NOMO-1 treated with dmso at 0.1 percent for 144 hours (cell line): ENCODE measurements at regions not wholly inside any gene's neighbourhood (a gene's known extent, or its start where the extent isn't known, plus 50 kb on each side); places are given as distances from the start of the nearest gene placed in this dataset.
"Not testable (repeated sequence)": the region's sequence is repeated elsewhere in the genome, so short reads cannot be mapped to it uniquely, and the experiment has no call there.

ENCODE experiments used
- DNase-seq: peaks from one replicate; lab custom pipeline; 2025; ENCODE audit not compliant: unreplicated experiment; lab: John Stamatoyannopoulos, UW

- no peak for DNase-seq
Measured at GRCh38 chr1:45258059-45258650, 51.8 kb upstream of the ZSWIM5 start.

- peak; percentile 17 for DNase-seq
Measured at GRCh38 chr1:45259053-45259452, 52.6 kb upstream of the ZSWIM5 start.

- DNase-seq: no peak
Measured at GRCh38 chr1:45260244-45260643, 53.8 kb upstream of the ZSWIM5 start.

- DNase-seq: no peak
Measured at GRCh38 chr1:45263132-45263531, 56.7 kb upstream of the ZSWIM5 start.

- DNase-seq: no peak
Measured at GRCh38 chr1:45265244-45265643, 58.8 kb upstream of the ZSWIM5 start.

- DNase-seq: no peak
Measured at GRCh38 chr1:45266151-45266801, 59.9 kb upstream of the ZSWIM5 start.

- DNase-seq: not testable (repeated sequence)
Measured at GRCh38 chr1:45268310-45268709, 58.4 kb upstream of the HPDL start.

GRCh38 chr1:45272267-45272666 lies 54.4 kb upstream of the HPDL start:
- DNase-seq: not testable (repeated sequence)

- DNase-seq: no peak
Measured at GRCh38 chr1:45272913-45273371, 53.8 kb upstream of the HPDL start.

- no peak for DNase-seq
Measured at GRCh38 chr1:45275054-45275453, 51.6 kb upstream of the HPDL start.
